Gastroesophageal sphincter (tissue), 4 donors: ENCODE measurements at regions not wholly inside any gene's neighbourhood (a gene's known extent, or its start where the extent isn't known, plus 50 kb on each side); places are given as distances from the start of the nearest gene placed in this dataset.

Source experiments
- ATAC-seq: fragments of 150-250 bp; one replicate; pipeline ENCODE4 v1.9.1; 2016; ENCODE audit warnings: mild to moderate bottlenecking, moderate library complexity
- H3K27ac ChIP-seq, 4 donors: fragments of 200-600 bp; sonication (generic) in 3 of 4; 1 replicate in 3 of 4; 2 replicates in 1 of 4; pipeline ENCODE4 v1.5.1; 2016 to 2019
- H3K27me3 ChIP-seq: fragments of 200-600 bp; sonication (generic); one replicate; pipeline ENCODE4 v1.5.1; 2019
- H3K36me3 ChIP-seq, 2 donors: fragments of 200-600 bp; sonication (generic); one replicate each; pipeline ENCODE4 v1.5.1; 2019; ENCODE audit warnings: control low read depth in 1 of 2
- H3K4me1 ChIP-seq, 3 donors: fragments of 200-600 bp; sonication (generic); 1 replicate in 2 of 3; 2 replicates in 1 of 3; pipeline ENCODE4 v1.5.1; 2016 to 2019; ENCODE audit warnings: control low read depth in 2 of 3
- H3K4me3 ChIP-seq, 2 donors: fragments of 200-600 bp; sonication (generic); one replicate each; pipeline ENCODE4 v1.5.1; 2019; ENCODE audit warnings: mild to moderate bottlenecking in 1 of 2, moderate library complexity in 1 of 2
- H3K9me3 ChIP-seq, 3 donors: fragments of 200-600 bp; sonication (generic); one replicate each; pipeline ENCODE4 v1.5.1; 2017 to 2019; ENCODE audit warnings: control low read depth in 2 of 3
- CTCF ChIP-seq, 4 experiments: fragments of 200-600 bp in 2 of 4; fragments of 450-650 bp in 2 of 4; sonication (generic) in 1 of 4; IDR thresholded peaks; one replicate each; pipeline ENCODE4 v1.5.1; 2017 to 2019; ENCODE audit warnings: antibody characterized with exemption in 4 of 4, mild to moderate bottlenecking in 2 of 4, moderate library complexity in 2 of 4
- EP300 ChIP-seq: sonication (generic); formaldehyde crosslinking; IDR thresholded peaks from one replicate; pipeline ENCODE4 v1.6.1; 2017; ENCODE audit warnings: antibody characterized with exemption, mild to moderate bottlenecking
- POLR2A ChIP-seq, 2 donors: fragments of 450-650 bp; IDR thresholded peaks; one replicate each; pipeline ENCODE4 v1.6.1; 2017; ENCODE audit warnings: antibody characterized with exemption in 2 of 2, mild to moderate bottlenecking in 2 of 2, moderate library complexity in 1 of 2
- POLR2AphosphoS5 ChIP-seq: sonication (generic); formaldehyde crosslinking; IDR thresholded peaks from one replicate; pipeline ENCODE4 v1.6.1; 2017; ENCODE audit warnings: antibody characterized with exemption
- WGBS, 2 donors: methylation state at CpG; one replicate each; pipeline ENCODE4 v1.1.5; 2018; ENCODE audit warnings: low coverage in 1 of 2; 5-methylcytosine and 5-hydroxymethylcytosine counted together

GRCh38 chr2:144014103-144014502, 505.8 kb downstream of the ZEB2 start:
- WGBS, 2 donors = 84 to 90% methylated on average over 2 to 5 of the region's 5 CpGs
- H3K27ac ChIP-seq = no peak overlapping the region
- no peaks in the 10 kb centered on the region for H3K27me3 ChIP-seq
- no peak overlapping the region for H3K4me3 ChIP-seq
- ATAC-seq = no peak
- no peaks in the 10 kb centered on the region for H3K4me1 ChIP-seq
- no peak for TF ChIP-seq CTCF (IDR thresholded peaks at IDR 0.05)
- no peak for TF ChIP-seq EP300
- TF ChIP-seq POLR2AphosphoS5 = no peak
- TF ChIP-seq POLR2A (IDR thresholded peaks at IDR 0.05) = no peak
- H3K9me3 ChIP-seq = peaks cover 0 to 6% (median 0%) of the 10 kb centered on the region in 3 donors
- no peaks in the 10 kb centered on the region for H3K36me3 ChIP-seq

- TF ChIP-seq POLR2A (IDR thresholded peaks at IDR 0.05) = no peak
- no peak for TF ChIP-seq POLR2AphosphoS5
- TF ChIP-seq EP300 = no peak
- TF ChIP-seq CTCF (IDR thresholded peaks at IDR 0.05) = no peak
- no peaks in the 10 kb centered on the region for H3K4me1 ChIP-seq
- H3K36me3 ChIP-seq = no peaks in the 10 kb centered on the region
- peaks cover 0 to 6% (median 0%) of the 10 kb centered on the region in 3 donors for H3K9me3 ChIP-seq
- WGBS, 2 donors = 86 to 90% methylated on average over 2 to 4 of the region's 4 CpGs
- no peak overlapping the region for H3K27ac ChIP-seq
- H3K4me3 ChIP-seq = no peak overlapping the region
- no peaks in the 10 kb centered on the region for H3K27me3 ChIP-seq
- ATAC-seq = no peak
Measured at GRCh38 chr2:144012304-144012703, 507.6 kb downstream of the ZEB2 start.

- no peak for ATAC-seq
- no peak overlapping the region for H3K4me3 ChIP-seq
- no peak overlapping the region for H3K27ac ChIP-seq
- no peak for TF ChIP-seq POLR2AphosphoS5
- TF ChIP-seq EP300 = no peak
- TF ChIP-seq POLR2A (IDR thresholded peaks at IDR 0.05) = no peak
- no peak for TF ChIP-seq CTCF (IDR thresholded peaks at IDR 0.05)
- no peaks in the 10 kb centered on the region for H3K36me3 ChIP-seq
- no peaks in the 10 kb centered on the region for H3K4me1 ChIP-seq
- WGBS, 2 donors = 67 to 72% methylated on average over 1 to 2 of the region's 2 CpGs
- no peaks in the 10 kb centered on the region for H3K27me3 ChIP-seq
- peaks cover 0 to 2% (median 0%) of the 10 kb centered on the region in 3 donors for H3K9me3 ChIP-seq
Measured at GRCh38 chr2:144011553-144011952, 508.4 kb downstream of the ZEB2 start.

- no peaks in the 10 kb centered on the region for H3K36me3 ChIP-seq
Measured at GRCh38 chr2:144011098-144011497, 508.8 kb downstream of the ZEB2 start.

More at GRCh38 chr2:144011098-144011497, 508.8 kb downstream of the ZEB2 start:
- Histone ChIP-seq H3K4me1 (no peaks in the 10 kb centered on the region), H3K27ac (no peak overlapping the region), H3K4me3 (no peak overlapping the region), H3K27me3 (no peaks in the 10 kb centered on the region), H3K9me3 (no peaks in the 10 kb centered on the region)
- ATAC-seq = no peak
- TF ChIP-seq EP300 (no peak), POLR2A (IDR thresholded peaks at IDR 0.05) (no peak), CTCF (IDR thresholded peaks at IDR 0.05) (no peak), POLR2AphosphoS5 (no peak)
